ENCODE measurements at regions not wholly inside any gene's neighbourhood (a gene's known extent, or its start where the extent isn't known, plus 50 kb on each side); places are given as distances from the start of the nearest gene placed in this dataset.

DNA sequence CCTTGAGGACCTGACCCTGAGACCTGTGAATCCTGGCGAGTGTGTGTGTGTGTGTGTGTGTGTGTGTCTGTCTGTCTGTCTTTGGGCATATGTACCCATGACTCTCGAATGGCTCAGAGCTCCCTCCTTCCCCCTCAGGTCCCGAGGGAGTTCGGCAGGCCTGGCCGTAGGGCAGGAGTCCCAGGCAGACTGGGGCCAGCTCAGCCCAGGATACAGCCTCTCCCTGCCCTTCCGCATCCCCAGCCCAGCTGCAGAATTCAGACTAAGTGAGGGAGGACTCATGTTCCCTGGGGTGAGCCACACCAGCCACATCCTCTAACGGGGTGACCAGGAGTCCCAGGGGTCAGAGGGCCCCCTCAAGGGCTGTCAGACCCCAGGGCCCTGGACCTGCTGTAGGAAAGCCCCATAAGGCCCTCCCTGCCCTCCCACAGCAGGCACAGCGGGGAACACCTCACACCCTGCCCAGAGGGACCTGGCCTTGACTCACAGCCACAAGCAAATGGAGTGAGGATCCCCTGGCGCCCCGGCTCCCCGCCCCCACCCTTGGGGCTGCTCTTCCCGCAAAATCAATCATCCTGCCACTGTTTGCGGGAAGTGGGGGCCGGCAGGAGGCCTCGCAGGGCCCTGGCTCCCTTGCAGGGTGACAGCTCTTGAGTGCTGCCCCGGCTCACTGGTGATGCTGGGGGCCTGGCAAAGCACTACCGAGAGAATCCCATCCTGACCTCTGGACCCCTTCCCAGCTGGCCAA is 101.7 kb upstream of the CASZ1 start:
- DNase-seq = no peak

DNA sequence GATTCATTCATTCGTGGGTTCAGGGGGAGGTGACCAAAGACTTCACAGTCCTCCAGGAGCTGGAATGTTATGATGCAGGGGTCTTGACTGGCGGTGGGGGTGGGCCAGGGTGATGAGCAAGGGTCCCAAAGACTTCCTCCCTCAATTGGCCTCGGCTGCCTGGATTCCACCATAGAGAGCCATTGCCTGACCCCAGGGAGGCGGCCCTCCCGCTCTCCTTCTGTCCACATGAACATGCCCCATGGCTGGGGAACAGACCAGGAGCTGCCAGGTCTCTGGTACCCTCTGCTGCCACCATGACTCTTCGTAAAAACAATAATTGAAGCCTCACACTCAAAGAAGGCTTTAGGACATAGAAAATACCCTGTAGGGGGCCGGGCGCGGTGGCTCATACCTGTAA is 102.5 kb upstream of the CASZ1 start:
- no peak for DNase-seq

DNA sequence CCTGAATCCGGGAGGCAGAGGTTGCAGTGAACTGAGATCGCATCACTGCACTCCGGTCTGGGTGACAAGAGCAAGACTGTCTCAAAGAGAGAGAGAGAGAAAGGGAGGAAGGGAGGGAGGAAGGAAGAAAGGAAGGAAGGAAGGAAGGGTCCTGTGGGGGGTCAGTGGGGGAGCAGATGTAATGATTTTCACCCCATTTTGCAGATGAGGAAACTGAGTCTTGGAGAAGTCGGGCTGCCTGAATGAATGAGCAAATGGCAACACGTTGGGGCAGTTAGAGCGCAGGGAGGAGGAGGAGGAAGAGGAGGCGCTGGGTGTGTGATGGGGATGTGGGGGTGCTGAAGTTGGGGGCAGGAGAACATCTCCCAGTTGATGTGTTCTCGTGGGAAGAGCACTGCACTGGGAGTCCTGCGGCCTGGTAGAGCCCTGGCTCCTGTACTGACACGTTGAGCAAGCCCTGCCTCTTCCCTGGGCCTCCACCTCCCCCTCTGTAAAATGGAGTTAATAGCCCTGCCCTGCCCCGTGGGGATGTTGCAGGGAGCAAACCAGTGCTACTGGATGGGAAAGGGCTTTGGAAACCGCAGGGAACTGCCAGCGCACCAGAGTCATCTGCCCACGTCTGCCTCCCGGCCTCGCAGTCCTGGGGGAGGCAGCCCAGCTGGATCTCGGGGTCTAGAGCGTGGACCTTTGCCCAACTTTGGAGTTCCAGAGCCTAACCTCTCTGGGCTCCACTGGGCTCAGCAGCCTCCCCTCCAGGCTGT is 103.2 kb upstream of the CASZ1 start:
- DNase-seq = no peak

DNA sequence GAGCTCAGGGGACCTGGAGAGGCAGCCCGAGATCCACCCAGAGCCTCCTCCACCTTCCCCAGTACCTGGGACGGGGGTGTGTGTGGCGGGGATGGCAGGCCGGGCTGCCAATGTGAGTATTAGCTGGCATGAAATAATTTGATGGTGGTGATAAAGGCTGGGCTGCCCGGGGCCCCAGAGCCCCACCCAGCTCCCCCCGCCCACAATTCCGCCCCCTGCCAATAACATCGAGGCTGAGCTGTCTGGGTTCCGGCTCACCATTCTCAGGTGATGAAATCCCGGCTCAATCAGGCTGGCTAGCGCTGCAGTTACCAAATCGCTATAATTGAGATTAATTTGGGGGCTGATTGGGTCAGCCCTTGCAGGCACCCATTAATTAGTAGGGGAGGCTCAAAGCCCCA is 103.8 kb upstream of the CASZ1 start:
- DNase-seq = no peak

DNA sequence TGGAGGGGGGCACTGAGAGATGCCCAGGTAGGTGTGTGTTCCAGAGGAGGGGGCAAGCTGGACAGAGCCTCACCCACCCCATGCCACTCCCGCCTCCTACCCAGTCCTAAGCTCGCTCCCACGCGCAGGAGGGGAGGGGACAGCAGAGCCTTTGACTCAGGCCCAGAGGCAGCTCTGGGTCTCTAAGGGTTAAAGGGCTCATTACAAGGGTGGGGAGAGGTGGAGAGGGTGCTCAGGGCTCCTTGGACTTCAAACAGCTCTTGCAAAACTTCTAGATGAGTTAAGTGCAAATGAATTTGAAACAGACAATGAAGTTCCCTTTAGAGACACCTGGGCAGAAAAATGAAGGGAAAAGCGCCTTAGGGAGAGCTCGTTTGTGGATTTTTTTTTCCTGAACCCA is 104.2 kb upstream of the CASZ1 start:
- no peak for DNase-seq

DNA sequence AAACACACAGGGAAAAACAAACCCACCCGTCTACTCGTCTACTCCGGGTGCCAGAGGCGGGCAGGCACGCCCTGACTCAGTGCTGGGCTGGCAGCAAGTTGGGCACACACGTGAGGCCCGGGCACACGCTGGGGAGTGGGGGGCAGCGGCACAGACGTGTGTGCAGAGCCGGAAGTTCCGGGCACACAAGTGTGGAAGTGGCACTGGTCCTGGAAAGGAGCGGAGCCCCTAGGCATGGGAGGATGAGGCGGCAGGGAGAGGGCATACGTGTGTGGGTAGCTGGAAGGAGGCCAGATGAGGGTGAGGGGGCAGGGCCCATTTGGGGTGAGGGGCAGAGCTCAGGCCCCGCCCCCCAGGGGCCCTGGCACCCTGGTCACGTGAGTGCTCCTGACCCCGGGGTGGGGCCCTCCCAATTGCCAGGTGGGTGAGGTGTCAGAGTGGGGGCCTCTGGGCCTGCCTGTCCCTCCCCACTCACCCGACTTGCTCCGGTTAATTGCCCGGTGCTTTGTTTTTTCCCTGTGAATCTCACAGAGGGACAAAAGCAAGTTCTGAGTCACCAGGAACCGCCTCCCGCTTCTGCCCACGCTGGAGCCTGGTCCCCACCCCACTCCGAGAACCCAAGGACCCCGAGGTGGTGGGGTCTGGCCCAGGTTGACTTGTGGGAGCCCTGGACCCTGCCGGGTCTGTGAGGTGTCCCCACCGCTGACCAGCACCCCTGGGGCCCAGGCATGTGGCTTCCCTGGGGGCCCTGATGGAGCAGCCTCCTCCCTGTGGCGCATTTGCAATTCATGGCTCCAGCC is 104.8 kb upstream of the CASZ1 start:
- DNase-seq = no peak

DNA sequence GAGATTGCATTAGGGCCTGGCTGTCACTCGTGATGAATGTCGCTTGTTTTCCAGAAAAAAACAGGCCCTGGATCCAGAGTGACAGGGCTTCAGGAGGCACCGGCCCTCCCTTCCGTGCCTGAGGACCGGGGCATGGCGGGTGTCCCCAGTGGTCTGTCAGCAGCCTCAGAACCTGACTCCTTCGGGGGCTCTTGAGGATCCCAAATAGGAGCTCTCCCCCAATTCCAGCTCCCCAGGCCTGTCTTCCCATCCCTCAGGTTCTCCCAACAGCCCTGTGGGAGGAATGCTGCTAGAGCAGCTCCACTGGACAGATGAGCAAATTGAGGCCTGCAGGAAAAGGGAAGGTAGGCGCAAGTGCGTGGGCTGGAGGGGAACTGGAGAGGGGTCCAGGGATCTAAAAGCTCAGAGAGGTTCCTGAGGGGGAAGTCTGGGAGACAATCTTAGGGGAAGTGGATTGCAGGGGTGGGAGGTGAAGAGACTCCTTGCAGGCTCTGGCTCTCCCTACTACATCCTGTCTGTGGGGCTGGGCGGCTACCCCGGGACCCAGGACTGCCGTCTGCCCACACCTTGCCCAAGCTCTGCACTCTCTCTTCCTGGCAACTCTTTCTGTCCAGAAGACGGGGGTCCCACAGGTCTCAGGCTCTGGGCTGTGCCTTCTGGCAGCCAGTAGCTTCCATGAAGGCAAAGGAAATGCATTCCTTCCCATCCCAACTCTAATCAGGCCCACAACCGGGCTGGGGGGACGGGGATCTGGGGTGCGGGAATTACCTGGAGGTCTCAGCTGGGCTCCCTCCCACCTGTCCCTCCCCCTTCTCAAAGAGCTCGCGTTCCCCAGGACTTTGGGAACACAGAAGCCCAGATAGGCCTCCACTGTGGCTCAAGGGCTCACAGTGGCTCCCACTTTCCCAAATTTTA is 105.7 kb upstream of the CASZ1 start:
- no peak for DNase-seq

DNA sequence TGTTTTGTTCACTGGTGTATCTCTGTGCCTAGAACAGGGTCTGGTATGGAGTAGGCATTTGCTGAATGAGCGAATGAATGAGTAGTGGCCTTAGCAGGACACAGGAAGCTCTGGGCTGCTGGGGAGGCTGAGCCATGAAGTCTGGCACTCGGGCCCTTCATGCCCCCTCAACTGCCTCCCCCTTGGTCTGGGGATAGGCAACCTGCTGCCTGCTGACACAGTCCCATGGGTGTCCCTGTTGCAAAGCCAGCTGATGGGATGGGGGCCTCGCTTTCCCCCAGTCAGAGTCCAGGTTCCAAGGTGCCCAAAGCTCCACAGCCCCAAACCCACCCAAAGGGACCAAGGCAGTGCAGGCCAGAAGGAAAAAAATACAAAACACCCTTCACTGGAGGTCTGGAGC is 107.0 kb upstream of the CASZ1 start:
- no peak for DNase-seq

DNA sequence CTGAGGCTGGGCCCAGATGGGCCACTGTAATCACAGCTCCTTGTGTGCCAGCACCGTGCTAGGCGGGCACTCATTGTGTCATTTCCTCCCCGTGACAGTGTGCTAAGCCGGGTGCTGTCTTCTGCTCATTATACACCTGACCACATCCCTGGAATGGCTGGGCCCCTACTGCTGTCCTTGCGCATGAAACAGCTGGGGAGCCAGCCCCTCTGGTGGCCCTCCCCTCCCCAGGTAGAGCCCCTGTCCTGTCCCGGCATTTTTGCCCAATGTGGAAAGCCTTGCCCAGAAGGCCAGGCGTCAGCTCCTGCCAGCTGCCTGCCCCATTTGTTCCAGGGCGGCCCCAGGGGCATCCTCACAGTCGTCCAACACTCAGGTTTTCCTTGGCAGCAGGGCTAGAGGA is 107.4 kb upstream of the CASZ1 start:
- DNase-seq = peak in 1 of 2 donors; percentile 19

DNA sequence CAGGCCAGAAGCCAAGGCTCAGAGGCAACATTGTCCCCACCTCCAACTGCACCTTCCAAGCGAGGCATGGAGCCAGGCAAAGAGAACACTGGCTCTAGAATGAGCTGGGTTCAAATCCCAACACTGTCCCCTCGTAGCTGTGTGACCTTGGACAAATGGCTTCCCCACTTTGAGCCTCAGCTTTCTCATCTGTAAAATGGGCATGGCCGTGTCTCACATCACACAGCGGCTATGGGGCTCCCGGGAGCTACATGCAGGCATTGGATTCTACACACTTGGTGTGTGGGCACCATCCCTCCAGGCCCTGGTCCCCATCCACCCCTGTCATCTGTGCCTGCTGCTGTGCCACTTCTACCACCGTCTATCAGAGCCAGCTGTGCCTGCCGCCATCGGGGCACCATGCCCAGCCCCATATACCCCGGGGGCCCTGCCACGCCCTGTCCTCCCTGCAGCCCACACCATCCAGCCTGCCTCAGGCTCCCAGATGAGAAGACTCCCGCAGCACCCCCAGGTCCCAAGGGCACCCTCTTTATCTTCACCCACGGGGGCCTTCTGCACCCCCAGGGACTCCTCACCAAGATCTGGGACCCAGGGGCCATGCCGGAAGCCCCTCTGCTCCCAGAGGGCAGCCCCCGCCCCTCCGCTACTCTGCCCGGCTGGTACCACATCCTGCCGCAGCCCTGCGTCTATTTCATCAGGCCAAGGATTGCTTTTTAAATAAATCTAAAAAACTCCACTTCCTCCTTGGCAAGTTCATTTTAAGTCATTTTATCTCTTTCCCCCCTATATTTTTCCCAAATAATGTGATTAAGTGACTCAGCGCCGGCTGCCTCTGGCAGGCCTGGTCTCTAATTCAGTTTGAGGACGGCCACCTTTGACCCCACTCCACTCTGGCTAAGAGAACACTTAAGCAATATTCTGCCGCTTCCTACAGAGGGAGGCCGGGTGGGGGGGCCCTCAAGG is 107.8 kb upstream of the TARDBP start:
- no peak for DNase-seq

DNA sequence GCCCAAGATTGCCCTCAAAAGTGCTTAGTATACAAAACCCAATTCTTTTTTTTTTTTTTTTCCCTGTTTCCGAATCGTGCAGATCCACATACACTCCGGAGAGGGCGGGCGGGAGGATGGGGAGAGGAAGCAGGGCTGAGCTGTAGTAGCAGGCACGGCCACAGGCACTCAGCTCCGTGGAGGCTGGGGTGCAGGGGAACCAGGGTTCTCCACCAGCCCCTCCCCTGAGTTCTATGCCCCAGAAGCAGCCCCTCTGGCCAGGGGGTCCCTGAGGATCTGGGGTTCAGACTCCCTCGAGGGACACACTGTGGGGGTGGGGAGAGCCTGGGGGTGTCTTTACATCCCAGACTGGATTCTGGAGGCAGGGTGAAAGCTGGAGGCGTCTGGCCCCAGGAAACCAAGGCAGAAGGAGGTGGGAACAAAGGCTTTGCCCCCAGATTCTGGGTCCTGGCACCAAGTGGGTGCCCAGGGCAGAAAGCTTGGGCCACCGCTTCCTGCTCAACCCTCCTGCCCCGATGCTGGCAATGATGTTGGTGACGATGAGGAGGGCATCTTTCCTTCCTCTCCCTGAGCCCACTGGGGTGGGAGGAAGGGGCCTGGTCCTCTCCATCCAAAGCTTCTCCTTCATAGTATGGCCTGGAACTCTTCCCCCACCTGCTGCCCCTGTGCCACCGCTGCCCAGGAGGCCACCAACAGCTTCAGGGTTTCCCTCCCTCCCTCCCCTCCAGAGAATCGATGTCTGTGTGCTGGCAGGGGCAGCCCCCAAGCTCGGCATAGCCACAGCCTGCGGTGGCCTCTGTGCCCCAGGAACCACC is 106.4 kb upstream of the TARDBP start:
- no peak for DNase-seq

DNA sequence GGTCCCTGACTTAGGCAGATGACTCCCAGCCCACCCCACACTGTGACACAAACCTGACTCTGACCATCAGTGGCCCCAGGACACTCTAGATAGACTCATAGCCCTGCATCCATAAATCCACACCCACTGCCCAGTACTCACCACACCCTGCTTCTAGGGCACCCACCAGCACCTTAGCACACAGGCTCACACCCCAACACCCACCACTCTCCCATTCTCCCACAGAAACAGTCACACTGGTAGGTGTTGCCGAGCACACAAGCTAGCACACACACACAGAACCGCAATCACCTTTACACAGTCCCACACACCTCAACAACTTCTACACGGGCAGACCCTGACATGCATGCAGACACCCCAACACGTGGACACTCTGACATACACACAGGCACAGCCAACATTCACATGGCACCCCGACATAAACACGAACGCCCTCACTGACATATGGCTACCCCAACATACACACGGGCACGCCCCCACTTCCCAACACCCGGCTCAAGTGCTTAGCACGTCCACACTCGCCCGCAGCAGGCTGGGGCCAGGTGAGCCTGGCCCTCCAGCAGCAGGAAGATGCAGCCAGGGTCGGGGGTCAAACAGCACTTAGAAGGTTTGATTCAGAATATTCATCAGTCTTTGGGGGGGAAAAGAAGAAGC is 105.5 kb upstream of the TARDBP start:
- DNase-seq = no peak

DNA sequence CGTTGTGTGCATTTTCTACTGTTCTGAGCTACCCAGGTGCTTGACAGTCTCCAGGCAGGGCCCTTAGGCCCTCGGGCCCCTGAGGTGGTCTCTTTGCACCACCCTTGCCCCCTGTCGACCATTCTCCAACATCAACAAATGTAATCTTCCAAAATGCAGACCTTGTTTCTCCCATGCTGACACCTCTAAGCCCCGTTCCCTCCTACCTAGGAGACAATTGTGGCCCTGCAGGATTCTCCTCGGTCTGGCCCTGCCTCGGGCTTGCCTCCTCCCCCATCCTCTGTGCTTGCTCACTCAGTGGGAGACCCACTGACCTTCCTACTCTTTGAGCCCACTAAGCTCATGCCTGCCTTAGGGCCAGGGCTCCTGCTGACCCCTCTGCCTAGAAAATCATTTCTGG is 104.2 kb upstream of the TARDBP start:
- no peak for DNase-seq

DNA sequence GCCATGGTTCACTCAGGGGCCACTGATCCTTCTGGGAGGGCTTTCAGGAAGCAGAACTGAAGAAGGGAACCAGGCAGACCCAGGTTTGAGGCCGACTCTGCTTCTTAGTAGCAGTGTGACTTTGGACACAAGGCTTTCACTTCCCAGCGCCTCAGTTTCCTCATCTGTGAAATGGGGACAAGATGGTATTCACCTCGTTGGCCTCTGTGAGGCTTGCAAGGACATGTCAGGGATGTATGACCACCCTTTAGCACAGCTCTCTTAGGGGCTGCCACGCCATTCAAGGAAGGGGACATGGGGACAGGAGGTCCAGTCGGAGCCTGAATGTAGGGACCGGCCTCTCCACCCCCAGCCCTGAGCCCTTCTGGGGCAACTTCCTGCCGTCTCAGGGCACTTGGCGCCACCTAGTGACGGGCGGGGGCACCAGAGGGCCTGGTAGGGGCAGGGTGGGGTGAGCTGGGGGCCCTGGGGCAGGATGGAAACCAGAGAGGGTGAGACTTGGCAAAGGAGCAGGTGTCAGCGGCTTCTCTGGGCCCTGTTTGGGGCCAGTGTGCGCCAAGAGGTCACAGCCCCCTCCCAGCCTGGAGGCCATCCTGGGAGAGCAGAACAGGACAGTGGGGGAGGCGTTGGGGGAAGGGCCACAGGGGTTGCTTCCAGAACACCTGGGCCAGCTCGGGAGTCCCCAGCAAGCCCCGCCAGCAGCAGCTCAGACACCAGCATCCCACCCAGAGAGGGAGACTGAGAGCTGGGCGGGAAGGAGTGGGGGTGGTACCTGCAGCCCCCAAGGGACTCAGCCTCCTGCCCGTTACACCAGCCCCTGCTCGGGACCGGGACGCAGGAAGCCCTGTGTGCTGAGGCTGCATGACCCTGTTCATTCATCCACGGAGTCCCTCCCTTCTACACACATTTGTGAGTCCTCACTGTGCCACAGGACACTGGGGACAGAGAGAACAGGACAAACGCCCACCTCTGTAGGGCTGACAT is 102.5 kb upstream of the TARDBP start:
- peak; percentile 80 to 81 for DNase-seq

DNA sequence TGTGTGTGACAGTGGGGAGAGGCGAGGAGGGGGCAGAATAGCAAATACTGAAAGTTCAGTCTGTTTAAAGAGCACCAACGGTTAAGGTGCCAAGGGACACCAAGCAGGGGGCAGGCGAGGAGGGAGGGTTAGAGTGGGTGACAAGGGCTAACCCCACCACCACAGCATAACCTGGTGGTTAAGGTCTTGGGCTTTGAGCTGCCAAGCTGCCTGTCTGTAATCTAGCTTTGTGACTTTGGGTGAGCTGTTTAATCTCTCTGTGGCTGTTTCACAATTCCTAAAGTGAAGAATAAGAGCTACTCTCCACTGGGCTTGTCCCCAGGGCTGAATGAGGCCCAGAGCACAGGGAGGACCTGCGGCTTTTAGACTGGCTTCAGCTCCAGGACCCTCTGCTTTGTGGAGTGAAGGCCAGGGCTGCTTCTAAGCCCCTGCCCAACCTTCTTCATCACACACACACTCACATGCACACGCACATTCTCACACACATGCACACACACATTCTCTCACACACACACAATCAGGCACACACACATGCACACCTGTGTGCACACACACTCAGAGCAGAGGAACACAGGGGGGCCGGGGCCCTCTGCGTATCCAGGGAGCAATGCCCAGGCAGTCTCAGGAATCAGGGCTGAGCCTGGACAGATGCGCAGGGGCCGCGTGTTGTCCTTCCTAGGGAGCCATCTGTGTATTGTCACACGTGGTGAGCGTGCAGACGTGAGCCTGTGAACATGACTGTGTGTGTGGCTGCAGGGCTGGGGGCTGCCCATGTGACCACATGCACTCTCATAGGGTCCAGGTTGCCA is 101.6 kb upstream of the TARDBP start:
- no peak for DNase-seq

DNA sequence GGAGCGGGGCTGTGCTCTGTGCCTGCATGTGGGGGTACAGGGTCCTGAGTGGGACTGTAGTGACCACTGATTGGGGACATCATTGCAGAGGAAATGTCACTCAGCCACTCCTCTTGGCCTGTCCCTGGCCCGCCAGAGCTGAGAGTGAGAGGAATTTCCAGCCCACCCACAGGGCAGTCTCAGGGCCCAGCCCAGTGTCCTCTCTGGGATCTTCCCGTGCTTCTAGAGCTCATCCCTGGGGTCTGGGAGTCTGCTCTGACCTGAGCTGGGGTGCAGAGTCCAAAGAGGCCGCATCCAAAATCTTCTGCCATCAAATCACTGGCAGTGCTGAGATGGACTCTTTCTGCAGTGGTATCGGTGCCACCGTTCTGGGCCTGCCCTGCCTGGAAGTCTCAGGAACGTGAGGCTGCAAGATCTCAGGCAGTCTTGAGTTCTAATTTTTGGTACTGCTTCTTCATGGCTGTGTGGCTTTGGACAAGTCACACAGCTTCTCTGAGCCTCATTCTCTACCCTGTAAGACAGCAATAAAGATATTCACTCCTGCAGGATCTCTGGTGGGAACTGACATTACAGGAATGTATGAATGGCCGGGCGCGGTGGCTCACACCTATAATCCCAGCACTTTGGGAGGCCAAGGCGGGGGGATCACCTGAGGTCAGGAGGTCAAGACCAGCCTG is 100.8 kb upstream of the TARDBP start:
- no peak for DNase-seq

DNA sequence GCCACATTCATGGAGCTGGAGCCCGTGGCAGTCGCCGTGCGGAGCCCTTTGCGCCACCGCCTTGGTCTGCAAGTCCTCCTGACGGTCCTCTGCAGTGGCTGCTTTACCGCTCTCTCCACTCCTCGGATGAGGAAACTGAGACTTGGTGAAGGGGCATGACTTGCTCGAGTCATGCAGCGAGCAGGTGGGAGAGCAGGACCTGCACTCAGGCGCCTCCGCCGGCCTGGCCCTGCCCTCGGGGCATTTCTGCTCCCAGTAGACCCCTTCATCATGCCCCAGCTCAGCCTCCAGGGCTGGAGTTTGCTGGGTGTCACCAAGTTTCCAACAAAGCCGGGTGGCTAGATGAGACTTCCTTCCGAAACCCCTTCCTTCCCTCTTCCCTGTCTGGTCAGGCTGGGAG is 100.0 kb upstream of the TARDBP start:
- no peak for DNase-seq

All from stimulated activated CD4-positive, alpha-beta T cell treated with anti-CD3 and anti-CD28 coated beads, Interleukin-2, amount 100 ng/mL, for 24 hours (primary cell).